ENCODE measurements at regions not wholly inside any gene's neighbourhood (a gene's known extent, or its start where the extent isn't known, plus 50 kb on each side); places are given as distances from the start of the nearest gene placed in this dataset.

GRCh38 chr10:60490013-60490412 is 100.3 kb upstream of the ANK3 start:
- H3K36me3 ChIP-seq = no peaks in the 10 kb centered on the region
- TF ChIP-seq, protein P1, sequence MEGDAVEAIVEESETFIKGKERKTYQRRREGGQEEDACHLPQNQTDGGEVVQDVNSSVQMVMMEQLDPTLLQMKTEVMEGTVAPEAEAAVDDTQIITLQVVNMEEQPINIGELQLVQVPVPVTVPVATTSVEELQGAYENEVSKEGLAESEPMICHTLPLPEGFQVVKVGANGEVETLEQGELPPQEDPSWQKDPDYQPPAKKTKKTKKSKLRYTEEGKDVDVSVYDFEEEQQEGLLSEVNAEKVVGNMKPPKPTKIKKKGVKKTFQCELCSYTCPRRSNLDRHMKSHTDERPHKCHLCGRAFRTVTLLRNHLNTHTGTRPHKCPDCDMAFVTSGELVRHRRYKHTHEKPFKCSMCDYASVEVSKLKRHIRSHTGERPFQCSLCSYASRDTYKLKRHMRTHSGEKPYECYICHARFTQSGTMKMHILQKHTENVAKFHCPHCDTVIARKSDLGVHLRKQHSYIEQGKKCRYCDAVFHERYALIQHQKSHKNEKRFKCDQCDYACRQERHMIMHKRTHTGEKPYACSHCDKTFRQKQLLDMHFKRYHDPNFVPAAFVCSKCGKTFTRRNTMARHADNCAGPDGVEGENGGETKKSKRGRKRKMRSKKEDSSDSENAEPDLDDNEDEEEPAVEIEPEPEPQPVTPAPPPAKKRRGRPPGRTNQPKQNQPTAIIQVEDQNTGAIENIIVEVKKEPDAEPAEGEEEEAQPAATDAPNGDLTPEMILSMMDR (IDR thresholded peaks at IDR 0.05) = no peak
- TF ChIP-seq POLR2A (IDR thresholded peaks at IDR 0.05) = no peak
- H3K4me1 ChIP-seq = no peaks in the 10 kb centered on the region
- DNase-seq = no peak
- no peaks in the 10 kb centered on the region for H3K9me3 ChIP-seq
- H3K4me3 ChIP-seq = no peak overlapping the region
- no peaks in the 10 kb centered on the region for H3K27me3 ChIP-seq
- intact Hi-C loops (cut with DNase I; ENCODE audit: low total_unique reads) = no loop called here
- H3K27ac ChIP-seq = no peak overlapping the region

GRCh38 chr10:60488111-60488669 is 98.5 kb upstream of the ANK3 start:
- Histone ChIP-seq H3K4me3 (no peak overlapping the region), H3K4me1 (no peaks in the 10 kb centered on the region), H3K27me3 (no peaks in the 10 kb centered on the region), H3K27ac (no peak overlapping the region), H3K9me3 (no peaks in the 10 kb centered on the region), H3K36me3 (no peaks in the 10 kb centered on the region)
- TF ChIP-seq, protein P1 (IDR thresholded peaks at IDR 0.05) = no peak
- TF ChIP-seq POLR2A (IDR thresholded peaks at IDR 0.05) = no peak
- no peak for DNase-seq
- intact Hi-C loops (cut with DNase I; ENCODE audit: low total_unique reads) = no loop called here

GRCh38 chr10:60487543-60487942 is 97.9 kb upstream of the ANK3 start:
- Histone ChIP-seq H3K27me3 (no peaks in the 10 kb centered on the region), H3K4me1 (no peaks in the 10 kb centered on the region), H3K27ac (no peak overlapping the region), H3K36me3 (no peaks in the 10 kb centered on the region), H3K9me3 (no peaks in the 10 kb centered on the region), H3K4me3 (no peak overlapping the region)
- TF ChIP-seq, protein P1 (IDR thresholded peaks at IDR 0.05) = no peak
- no peak for TF ChIP-seq POLR2A (IDR thresholded peaks at IDR 0.05)
- intact Hi-C loops (cut with DNase I; ENCODE audit: low total_unique reads) = no loop called here
- no peak for DNase-seq

DNA sequence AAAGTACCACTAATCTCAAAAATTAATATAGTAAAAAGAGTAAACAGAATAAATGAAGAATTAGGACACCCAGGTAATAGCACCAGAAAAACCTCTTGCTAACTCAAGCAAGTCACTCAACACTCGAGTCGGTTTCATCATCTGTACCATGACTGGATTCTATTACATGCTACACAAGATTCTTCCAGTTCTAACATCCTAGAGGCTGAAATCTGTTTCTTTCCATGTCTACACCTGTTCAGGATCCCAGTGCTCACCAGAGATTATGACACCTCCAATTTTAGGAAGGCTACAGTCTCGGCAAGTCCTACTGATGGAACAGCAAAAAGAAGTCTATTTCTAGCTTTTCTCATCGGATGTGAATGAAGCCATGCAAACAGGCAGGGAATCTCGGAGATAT is 95.3 kb upstream of the ANK3 start:
- H3K9me3 ChIP-seq = no peaks in the 10 kb centered on the region
- TF ChIP-seq, protein P1 (IDR thresholded peaks at IDR 0.05) = no peak
- no peak for TF ChIP-seq POLR2A (IDR thresholded peaks at IDR 0.05)
- H3K27ac ChIP-seq = no peak overlapping the region
- no peaks in the 10 kb centered on the region for H3K27me3 ChIP-seq
- no peak overlapping the region for H3K4me3 ChIP-seq
- H3K36me3 ChIP-seq = no peaks in the 10 kb centered on the region
- H3K4me1 ChIP-seq = no peaks in the 10 kb centered on the region
- no peak for DNase-seq
- intact Hi-C loops (cut with DNase I; ENCODE audit: low total_unique reads) = no loop called here

DNA sequence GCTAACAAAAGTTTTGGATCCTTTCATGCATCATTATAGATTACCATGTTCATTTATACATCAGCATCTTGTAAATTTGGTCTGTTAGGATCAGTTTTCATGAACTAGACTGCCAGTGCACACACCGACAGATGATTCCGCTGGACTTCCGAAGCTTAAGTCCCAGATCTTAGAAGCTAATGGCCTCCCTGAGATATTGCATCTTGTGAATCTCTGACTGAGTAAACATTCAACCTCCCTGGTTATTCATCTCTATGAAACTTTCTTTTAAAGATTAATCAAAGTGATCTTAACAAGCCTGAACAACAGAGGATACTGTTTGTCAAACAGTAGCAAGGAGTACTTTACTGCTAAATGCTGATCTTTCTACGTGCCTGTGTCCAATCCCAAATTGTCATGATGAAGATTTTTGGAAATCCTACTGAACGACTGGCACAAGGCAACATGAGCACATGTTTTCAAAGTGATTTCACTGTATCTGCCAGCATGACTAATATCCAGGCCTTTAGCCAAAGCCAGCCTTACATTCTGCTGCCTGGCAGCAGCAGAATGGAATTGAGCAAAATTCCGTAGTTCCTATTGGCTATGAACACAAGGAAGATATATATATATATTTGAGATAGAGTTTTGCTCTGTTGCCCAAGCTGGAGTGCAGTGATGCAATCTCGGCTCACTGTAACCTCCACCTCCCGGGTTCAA is 91.3 kb upstream of the ANK3 start:
- DNase-seq = no peak
- no peak overlapping the region for H3K27ac ChIP-seq
- no peaks in the 10 kb centered on the region for H3K9me3 ChIP-seq
- no peaks in the 10 kb centered on the region for H3K27me3 ChIP-seq
- H3K36me3 ChIP-seq = no peaks in the 10 kb centered on the region
- TF ChIP-seq POLR2A (IDR thresholded peaks at IDR 0.05) = no peak
- TF ChIP-seq, protein P1 (IDR thresholded peaks at IDR 0.05) = no peak
- no peak overlapping the region for H3K4me3 ChIP-seq
- no peaks in the 10 kb centered on the region for H3K4me1 ChIP-seq
- intact Hi-C loops (cut with DNase I; ENCODE audit: low total_unique reads) = no loop called here
